ENCODE measurements at regions not wholly inside any gene's neighbourhood (a gene's known extent, or its start where the extent isn't known, plus 50 kb on each side); places are given as distances from the start of the nearest gene placed in this dataset.
A peak's percentile ranks its signal among the peaks of the same experiment; 100 is the strongest.
"Not testable (repeated sequence)": the region's sequence is repeated elsewhere in the genome, so short reads cannot be mapped to it uniquely, and the experiment has no call there.

- no peak for DNase-seq
These were observed 246.9 kb downstream of the LNPK start for GRCh38 chr2:175755169-175755568.

GRCh38 chr2:175750195-175750594 is 251.9 kb downstream of the LNPK start:
- DNase-seq, result no peak

GRCh38 chr2:175745911-175746310 is 256.2 kb downstream of the LNPK start:
- no peak for DNase-seq

GRCh38 chr2:175744000-175744399 is 258.1 kb downstream of the LNPK start:
- no peak for DNase-seq

- no peak for DNase-seq
These were observed 259.1 kb downstream of the LNPK start for GRCh38 chr2:175743011-175743410.

- no peak for DNase-seq
These were observed 259.7 kb downstream of the LNPK start for GRCh38 chr2:175742367-175742766.

- DNase-seq, result no peak
These were observed 260.9 kb downstream of the LNPK start for GRCh38 chr2:175741164-175741563.

GRCh38 chr2:175737722-175738361 is 264.2 kb downstream of the LNPK start:
- DNase-seq, result no peak

GRCh38 chr2:175734686-175735085 is 267.4 kb downstream of the LNPK start:
- DNase-seq, result no peak

- DNase-seq, result no peak
These were observed 269.5 kb downstream of the LNPK start for GRCh38 chr2:175732531-175732930.

- no peak for DNase-seq
These were observed 272.0 kb downstream of the LNPK start for GRCh38 chr2:175730050-175730449.

GRCh38 chr2:175729049-175729706 is 272.9 kb downstream of the LNPK start:
- DNase-seq, result no peak

GRCh38 chr2:175728032-175728431 is 274.0 kb downstream of the LNPK start:
- no peak for DNase-seq

- no peak for DNase-seq
These were observed 275.8 kb downstream of the LNPK start for GRCh38 chr2:175726223-175726622.

GRCh38 chr2:175709248-175709647 is 292.8 kb downstream of the LNPK start:
- DNase-seq, result no peak

GRCh38 chr2:175707322-175707721 is 294.7 kb downstream of the LNPK start:
- no peak for DNase-seq

GRCh38 chr2:175704568-175704967 is 297.5 kb downstream of the LNPK start:
- not testable (repeated sequence) for DNase-seq

- DNase-seq, result no peak
These were observed 304.0 kb downstream of the LNPK start for GRCh38 chr2:175698061-175698460.

- peak; percentile 52 for DNase-seq
These were observed 311.8 kb downstream of the LNPK start for GRCh38 chr2:175690113-175690837.

- no peak for DNase-seq
These were observed 313.8 kb downstream of the LNPK start for GRCh38 chr2:175688243-175688642.

- DNase-seq, result no peak
These were observed 314.6 kb downstream of the LNPK start for GRCh38 chr2:175687465-175687864.

- no peak for DNase-seq
These were observed 316.1 kb downstream of the LNPK start for GRCh38 chr2:175686002-175686401.

GRCh38 chr2:175684466-175684865 is 317.6 kb downstream of the LNPK start:
- DNase-seq, result no peak

GRCh38 chr2:175679728-175680127 is 322.3 kb downstream of the LNPK start:
- DNase-seq, result no peak
